IPS-NIHi11 (cell line): ENCODE measurements at regions not wholly inside any gene's neighbourhood (a gene's known extent, or its start where the extent isn't known, plus 50 kb on each side); places are given as distances from the start of the nearest gene placed in this dataset.
A peak's percentile ranks its signal among the peaks of the same experiment; 100 is the strongest.
"Not testable (repeated sequence)": the region's sequence is repeated elsewhere in the genome, so short reads cannot be mapped to it uniquely, and the experiment has no call there.

Source experiments
- DNase-seq: peaks from one replicate; pipeline ENCODE4 v3.0.0; 2012; ENCODE audit warnings: mixed read lengths, low spot score

GRCh38 chr7:12827920-12828319 lies 140.5 kb downstream of the ARL4A start:
- DNase-seq, result no peak

- no peak for DNase-seq
These were observed 143.6 kb downstream of the ARL4A start for GRCh38 chr7:12831024-12831423.

GRCh38 chr7:12833829-12834228 lies 146.4 kb downstream of the ARL4A start:
- no peak for DNase-seq

- no peak for DNase-seq
These were observed 147.3 kb downstream of the ARL4A start for GRCh38 chr7:12834782-12835181.

- peak; percentile 48 for DNase-seq
These were observed 152.2 kb downstream of the ARL4A start for GRCh38 chr7:12839508-12840153.

- DNase-seq, result not testable (repeated sequence)
These were observed 157.3 kb downstream of the ARL4A start for GRCh38 chr7:12844732-12845131.

- no peak for DNase-seq
These were observed 159.6 kb downstream of the ARL4A start for GRCh38 chr7:12847001-12847400.

- no peak for DNase-seq
These were observed 163.7 kb downstream of the ARL4A start for GRCh38 chr7:12851142-12851541.

- DNase-seq, result no peak
These were observed 164.4 kb downstream of the ARL4A start for GRCh38 chr7:12851841-12852240.

- DNase-seq, result no peak
These were observed 167.6 kb downstream of the ARL4A start for GRCh38 chr7:12855036-12855435.

- DNase-seq, result no peak
These were observed 172.3 kb downstream of the ARL4A start for GRCh38 chr7:12859761-12860160.

GRCh38 chr7:12861070-12861469 lies 173.6 kb downstream of the ARL4A start:
- no peak for DNase-seq

GRCh38 chr7:12862146-12862545 lies 174.7 kb downstream of the ARL4A start:
- DNase-seq, result no peak

- DNase-seq, result no peak
These were observed 177.1 kb downstream of the ARL4A start for GRCh38 chr7:12864470-12865046.

- DNase-seq, result no peak
These were observed 178.2 kb downstream of the ARL4A start for GRCh38 chr7:12865593-12865992.

- no peak for DNase-seq
These were observed 178.8 kb downstream of the ARL4A start for GRCh38 chr7:12866207-12866606.

- DNase-seq, result no peak
These were observed 180.6 kb downstream of the ARL4A start for GRCh38 chr7:12868027-12868426.

- no peak for DNase-seq
These were observed 182.8 kb downstream of the ARL4A start for GRCh38 chr7:12870219-12870618.

GRCh38 chr7:12872487-12872886 lies 185.1 kb downstream of the ARL4A start:
- DNase-seq, result no peak

GRCh38 chr7:12873571-12873970 lies 186.1 kb downstream of the ARL4A start:
- no peak for DNase-seq

- DNase-seq, result no peak
These were observed 191.7 kb downstream of the ARL4A start for GRCh38 chr7:12879139-12879538.

GRCh38 chr7:12881712-12882111 lies 194.3 kb downstream of the ARL4A start:
- DNase-seq, result no peak

- DNase-seq, result no peak
These were observed 195.3 kb downstream of the ARL4A start for GRCh38 chr7:12882710-12883109.

- DNase-seq, result no peak
These were observed 196.6 kb downstream of the ARL4A start for GRCh38 chr7:12884033-12884432.
